Kidney (tissue), 13 donors: ENCODE measurements at regions not wholly inside any gene's neighbourhood (a gene's known extent, or its start where the extent isn't known, plus 50 kb on each side); places are given as distances from the start of the nearest gene placed in this dataset.

Experiments used
- DNase-seq, 5 donors: peaks; one replicate each; pipeline ENCODE4 v3.0.0-alpha.2; 2013 to 2020
- FAIRE-seq: peaks from 2 replicates; lab custom pipeline; 2012; peaks lifted over from hg19 to GRCh38; lab: Jason Lieb, UNC
- H3K27ac ChIP-seq, 2 donors: one replicate each; pipeline ENCODE4 v1.7.0; 2013; ENCODE audit warnings: low read depth in 2 of 2, low read length in 2 of 2, inconsistent platforms in 1 of 2
- H3K27me3 ChIP-seq: one replicate; pipeline ENCODE4 v1.7.1; 2013; ENCODE audit warnings: low read length, inconsistent platforms; ENCODE audit not compliant: control insufficient read depth, insufficient read depth
- H3K36me3 ChIP-seq, 3 donors: one replicate each; pipeline versions ENCODE4 v1.7.0 to v1.7.1; 2013; ENCODE audit warnings: low read length in 3 of 3, control low read depth in 1 of 3, inconsistent platforms in 1 of 3; ENCODE audit not compliant: insufficient read depth in 3 of 3, control insufficient read depth in 2 of 3
- H3K4me1 ChIP-seq, 3 donors: one replicate each; pipeline versions ENCODE4 v1.7.0 to v1.7.1; 2013; ENCODE audit warnings: low read length in 3 of 3, inconsistent platforms in 1 of 3, low read depth in 1 of 3; ENCODE audit not compliant: control insufficient read depth in 2 of 3, insufficient read depth in 2 of 3
- H3K4me3 ChIP-seq, 3 donors: one replicate each; pipeline versions ENCODE4 v1.7.0 to v1.8.1; 2013; ENCODE audit warnings: low read length in 3 of 3, control low read depth in 1 of 3, inconsistent platforms in 1 of 3
- H3K9ac ChIP-seq, 3 donors: one replicate each; pipeline versions ENCODE4 v1.7.0 to v1.7.1; 2013; ENCODE audit warnings: low read length in 3 of 3, control low read depth in 1 of 3, inconsistent platforms in 1 of 3
- H3K9me3 ChIP-seq, 3 donors: one replicate each; pipeline versions ENCODE4 v1.7.0 to v1.7.1; 2013; ENCODE audit warnings: low read length in 3 of 3, control low read depth in 1 of 3, inconsistent platforms in 1 of 3; ENCODE audit not compliant: control insufficient read depth in 2 of 3, insufficient read depth in 1 of 3
- CTCF ChIP-seq: IDR thresholded peaks from 3 replicates; pipeline ENCODE4 v1.5.1; 2012; ENCODE audit warnings: mild to moderate bottlenecking, moderate library complexity, borderline replicate concordance; ENCODE audit not compliant: insufficient read depth; ENCODE audit errors: extremely low read depth
- intact Hi-C: fragments of 100-400 bp; cut with DNase I; formaldehyde crosslinking; loops from one replicate; pipeline ENCODE4 v1.11.1; 2022
- donor health status: control.
- donor health status: control.
- donor health status: control.
- donor health status: control.
- donor health status: control.
- donor health status: DM: yes; HTN: yes; CAD: no.
- donor health status: Normal renal cell carcinoma (clear cell type).

- H3K4me1 ChIP-seq = no peaks in the 10 kb centered on the region
- DNase-seq (no peak), FAIRE-seq (no peak)
- no peaks in the 10 kb centered on the region for H3K36me3 ChIP-seq
- no peak overlapping the region for H3K27ac ChIP-seq
- H3K9me3 ChIP-seq = no peaks in the 10 kb centered on the region
- no peaks in the 10 kb centered on the region for H3K27me3 ChIP-seq
- intact Hi-C loops = no loop called here
- no peak overlapping the region for H3K9ac ChIP-seq
- no peak for TF ChIP-seq CTCF
- H3K4me3 ChIP-seq = no peak overlapping the region
Observed at GRCh38 chr1:43047135-43047534, 88.5 kb upstream of the SLC2A1 start.

- Histone ChIP-seq H3K9me3 (no peaks in the 10 kb centered on the region), H3K9ac (no peak overlapping the region), H3K27ac (no peak overlapping the region), H3K36me3 (no peaks in the 10 kb centered on the region), H3K4me1 (no peaks in the 10 kb centered on the region), H3K27me3 (no peaks in the 10 kb centered on the region), H3K4me3 (no peak overlapping the region)
- no peak for TF ChIP-seq CTCF
- FAIRE-seq = no peak
- no peak for DNase-seq
- intact Hi-C loops = no loop called here
Observed at GRCh38 chr1:43044572-43045361, 86.1 kb upstream of the SLC2A1 start.

- H3K27ac ChIP-seq = no peak overlapping the region
- H3K27me3 ChIP-seq = no peaks in the 10 kb centered on the region
- TF ChIP-seq CTCF = no peak
- no peaks in the 10 kb centered on the region for H3K36me3 ChIP-seq
- intact Hi-C loops = no loop called here
- no peak overlapping the region for H3K4me3 ChIP-seq
- H3K9ac ChIP-seq = no peak overlapping the region
- FAIRE-seq = no peak
- no peaks in the 10 kb centered on the region for H3K9me3 ChIP-seq
- no peak for DNase-seq
- no peaks in the 10 kb centered on the region for H3K4me1 ChIP-seq
Observed at GRCh38 chr1:43043695-43044094, 85.0 kb upstream of the SLC2A1 start.
